ENCODE measurements at regions not wholly inside any gene's neighbourhood (a gene's known extent, or its start where the extent isn't known, plus 50 kb on each side); places are given as distances from the start of the nearest gene placed in this dataset.

GRCh38 chr20:41774291-41774690, 156.1 kb upstream of the CHD6 start:
- DNase-seq, result no peak
- Histone ChIP-seq H3K36me3 (no peaks in the 10 kb centered on the region), H3K27me3 (ENCODE audit: low read depth) (peaks cover 70% of the 10 kb centered on the region), H3K4me3 (no peak overlapping the region), H3K9me3 (replicated peaks) (no peaks in the 10 kb centered on the region), H3K27ac (replicated peaks) (no peak overlapping the region), H3K4me1 (no peaks in the 10 kb centered on the region)
- intact Hi-C loops (cut with micrococcal nuclease), result no loop called here
- TF ChIP-seq CTCF (IDR thresholded peaks at IDR 0.05; ENCODE audit: borderline replicate concordance), result no peak

DNA sequence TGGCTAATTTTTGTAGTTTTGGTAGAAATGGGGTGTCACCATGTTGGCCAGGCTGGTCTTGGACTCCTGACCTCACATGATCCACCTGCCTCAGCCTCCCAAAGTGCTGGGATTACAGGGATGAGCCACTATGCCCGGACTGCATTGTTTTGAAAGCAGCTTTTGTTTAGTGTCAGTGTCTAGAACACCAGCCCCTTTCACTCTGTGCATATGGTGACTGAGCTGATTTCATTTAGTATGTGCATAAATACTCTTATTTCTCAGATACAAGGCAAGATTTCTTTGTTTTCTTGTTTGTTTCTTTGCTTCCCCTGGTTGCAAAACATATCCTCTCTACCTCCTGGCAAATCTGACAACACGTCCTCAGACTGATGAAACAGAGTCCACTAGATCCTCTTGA, 152.8 kb upstream of the CHD6 start:
- Histone ChIP-seq H3K27ac (replicated peaks) (no peak overlapping the region), H3K4me1 (no peaks in the 10 kb centered on the region), H3K27me3 (ENCODE audit: low read depth) (peaks cover 46% of the 10 kb centered on the region), H3K4me3 (no peak overlapping the region), H3K36me3 (no peaks in the 10 kb centered on the region), H3K9me3 (replicated peaks) (no peaks in the 10 kb centered on the region)
- DNase-seq, result no peak
- intact Hi-C loops (cut with micrococcal nuclease), result no loop called here
- TF ChIP-seq CTCF (IDR thresholded peaks at IDR 0.05; ENCODE audit: borderline replicate concordance), result no peak

DNA sequence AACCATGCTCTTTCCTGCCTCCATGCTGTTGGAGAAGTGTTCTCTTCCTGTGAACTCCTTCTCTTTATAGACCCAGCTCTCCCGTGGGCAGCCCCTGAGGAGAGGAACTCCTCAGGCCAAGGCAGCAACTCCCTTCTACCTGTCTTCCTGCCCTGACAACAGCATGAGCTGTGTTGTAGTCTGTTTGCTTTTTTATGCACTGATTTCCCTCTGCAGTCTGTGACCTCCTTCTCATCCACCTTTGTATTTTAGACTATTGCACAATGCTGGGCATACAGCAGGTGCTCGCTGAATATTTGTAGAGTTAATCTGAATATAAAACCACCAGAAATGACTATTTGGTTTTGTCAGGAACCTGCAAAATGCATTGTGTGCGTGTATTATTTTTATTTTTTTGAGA, 152.2 kb upstream of the CHD6 start:
- intact Hi-C loops (cut with micrococcal nuclease), result no loop called here
- Histone ChIP-seq H3K36me3 (no peaks in the 10 kb centered on the region), H3K27me3 (ENCODE audit: low read depth) (peaks cover 40% of the 10 kb centered on the region), H3K4me3 (no peak overlapping the region), H3K4me1 (no peaks in the 10 kb centered on the region), H3K27ac (replicated peaks) (no peak overlapping the region), H3K9me3 (replicated peaks) (no peaks in the 10 kb centered on the region)
- no peak for TF ChIP-seq CTCF (IDR thresholded peaks at IDR 0.05; ENCODE audit: borderline replicate concordance)
- no peak for DNase-seq

- H3K9me3 ChIP-seq (replicated peaks), result no peaks in the 10 kb centered on the region
- TF ChIP-seq CTCF (IDR thresholded peaks at IDR 0.05; ENCODE audit: borderline replicate concordance), result no peak
- H3K4me1 ChIP-seq, result no peaks in the 10 kb centered on the region
- peaks cover 32% of the 10 kb centered on the region for H3K27me3 ChIP-seq (ENCODE audit: low read depth)
- intact Hi-C loops (cut with micrococcal nuclease), result no loop called here
- no peak overlapping the region for H3K4me3 ChIP-seq
- no peaks in the 10 kb centered on the region for H3K36me3 ChIP-seq
- DNase-seq, result no peak
- no peak overlapping the region for H3K27ac ChIP-seq (replicated peaks)
These were observed 151.4 kb upstream of the CHD6 start for GRCh38 chr20:41769592-41770018.

GRCh38 chr20:41750137-41750536, 132.0 kb upstream of the CHD6 start:
- Histone ChIP-seq H3K9me3 (replicated peaks) (peaks cover 12% of the 10 kb centered on the region), H3K27ac (replicated peaks) (no peak overlapping the region), H3K36me3 (no peaks in the 10 kb centered on the region), H3K4me1 (no peaks in the 10 kb centered on the region), H3K4me3 (no peak overlapping the region), H3K27me3 (ENCODE audit: low read depth) (peaks cover 42% of the 10 kb centered on the region)
- intact Hi-C loops (cut with micrococcal nuclease), result no loop called here
- TF ChIP-seq CTCF (IDR thresholded peaks at IDR 0.05; ENCODE audit: borderline replicate concordance), result no peak
- no peak for DNase-seq
